ENCODE measurements at regions not wholly inside any gene's neighbourhood (a gene's known extent, or its start where the extent isn't known, plus 50 kb on each side); places are given as distances from the start of the nearest gene placed in this dataset.

GRCh38 chr12:98352835-98353234 lies 162.6 kb upstream of the TMPO start:
- no peak for DNase-seq
- no peaks in the 10 kb centered on the region for H3K36me3 ChIP-seq (ENCODE audit: control insufficient read depth, insufficient read depth, low read length)
- WGBS (ENCODE audit: insufficient coverage, low lambda C conversion rate), result no CpG with 5 or more reads among the region's 3 CpGs
- H3K4me1 ChIP-seq (ENCODE audit: control insufficient read depth, insufficient read depth, low read length), result no peaks in the 10 kb centered on the region
- H3K27me3 ChIP-seq (ENCODE audit: control insufficient read depth, insufficient read depth, low read length), result no peaks in the 10 kb centered on the region
- no peak overlapping the region for H3K4me3 ChIP-seq (ENCODE audit: low read length)
- H3K27ac ChIP-seq (ENCODE audit: low read length), result no peak overlapping the region
- H3K9me3 ChIP-seq (ENCODE audit: control insufficient read depth, low read depth, low read length), result no peaks in the 10 kb centered on the region

GRCh38 chr12:98354520-98355035 lies 160.8 kb upstream of the TMPO start:
- no peak for DNase-seq
- no peaks in the 10 kb centered on the region for H3K36me3 ChIP-seq (ENCODE audit: control insufficient read depth, insufficient read depth, low read length)
- no peaks in the 10 kb centered on the region for H3K4me1 ChIP-seq (ENCODE audit: control insufficient read depth, insufficient read depth, low read length)
- H3K27ac ChIP-seq (ENCODE audit: low read length), result no peak overlapping the region
- H3K4me3 ChIP-seq (ENCODE audit: low read length), result no peak overlapping the region
- no peaks in the 10 kb centered on the region for H3K27me3 ChIP-seq (ENCODE audit: control insufficient read depth, insufficient read depth, low read length)
- WGBS (ENCODE audit: insufficient coverage, low lambda C conversion rate), result no CpG with 5 or more reads among the region's 2 CpGs
- H3K9me3 ChIP-seq (ENCODE audit: control insufficient read depth, low read depth, low read length), result no peaks in the 10 kb centered on the region

GRCh38 chr12:98355322-98355721 lies 160.1 kb upstream of the TMPO start:
- Histone ChIP-seq H3K9me3 (ENCODE audit: control insufficient read depth, low read depth, low read length) (no peaks in the 10 kb centered on the region), H3K4me1 (ENCODE audit: control insufficient read depth, insufficient read depth, low read length) (no peaks in the 10 kb centered on the region), H3K4me3 (ENCODE audit: low read length) (no peak overlapping the region), H3K27ac (ENCODE audit: low read length) (no peak overlapping the region), H3K27me3 (ENCODE audit: control insufficient read depth, insufficient read depth, low read length) (no peaks in the 10 kb centered on the region), H3K36me3 (ENCODE audit: control insufficient read depth, insufficient read depth, low read length) (no peaks in the 10 kb centered on the region)
- no CpG with 5 or more reads among the region's 1 CpG for WGBS (ENCODE audit: insufficient coverage, low lambda C conversion rate)
- no peak for DNase-seq

GRCh38 chr12:98355933-98356332 lies 159.5 kb upstream of the TMPO start:
- Histone ChIP-seq H3K9me3 (ENCODE audit: control insufficient read depth, low read depth, low read length) (no peaks in the 10 kb centered on the region), H3K27ac (ENCODE audit: low read length) (no peak overlapping the region), H3K27me3 (ENCODE audit: control insufficient read depth, insufficient read depth, low read length) (no peaks in the 10 kb centered on the region), H3K4me3 (ENCODE audit: low read length) (no peak overlapping the region), H3K36me3 (ENCODE audit: control insufficient read depth, insufficient read depth, low read length) (no peaks in the 10 kb centered on the region), H3K4me1 (ENCODE audit: control insufficient read depth, insufficient read depth, low read length) (no peaks in the 10 kb centered on the region)
- no peak for DNase-seq
- WGBS (ENCODE audit: insufficient coverage, low lambda C conversion rate), result 100% methylated on average over 1 of the region's 4 CpGs

GRCh38 chr12:98358144-98358543 lies 157.2 kb upstream of the TMPO start:
- H3K4me1 ChIP-seq (ENCODE audit: control insufficient read depth, insufficient read depth, low read length), result no peaks in the 10 kb centered on the region
- H3K36me3 ChIP-seq (ENCODE audit: control insufficient read depth, insufficient read depth, low read length), result no peaks in the 10 kb centered on the region
- no peak overlapping the region for H3K27ac ChIP-seq (ENCODE audit: low read length)
- no peak overlapping the region for H3K4me3 ChIP-seq (ENCODE audit: low read length)
- WGBS (ENCODE audit: insufficient coverage, low lambda C conversion rate), result no CpG with 5 or more reads among the region's 2 CpGs
- DNase-seq, result no peak
- H3K9me3 ChIP-seq (ENCODE audit: control insufficient read depth, low read depth, low read length), result no peaks in the 10 kb centered on the region
- H3K27me3 ChIP-seq (ENCODE audit: control insufficient read depth, insufficient read depth, low read length), result no peaks in the 10 kb centered on the region

- DNase-seq, result no peak
- H3K9me3 ChIP-seq (ENCODE audit: control insufficient read depth, low read depth, low read length), result no peaks in the 10 kb centered on the region
- no peaks in the 10 kb centered on the region for H3K4me1 ChIP-seq (ENCODE audit: control insufficient read depth, insufficient read depth, low read length)
- H3K4me3 ChIP-seq (ENCODE audit: low read length), result no peak overlapping the region
- H3K36me3 ChIP-seq (ENCODE audit: control insufficient read depth, insufficient read depth, low read length), result no peaks in the 10 kb centered on the region
- peaks cover 3% of the 10 kb centered on the region for H3K27me3 ChIP-seq (ENCODE audit: control insufficient read depth, insufficient read depth, low read length)
- no peak overlapping the region for H3K27ac ChIP-seq (ENCODE audit: low read length)
- no CpG with 5 or more reads among the region's 6 CpGs for WGBS (ENCODE audit: insufficient coverage, low lambda C conversion rate)
Measured at GRCh38 chr12:98359856-98360255, 155.5 kb upstream of the TMPO start.

GRCh38 chr12:98360401-98360800 lies 155.0 kb upstream of the TMPO start:
- Histone ChIP-seq H3K4me1 (ENCODE audit: control insufficient read depth, insufficient read depth, low read length) (no peaks in the 10 kb centered on the region), H3K27me3 (ENCODE audit: control insufficient read depth, insufficient read depth, low read length) (peaks cover 3% of the 10 kb centered on the region), H3K36me3 (ENCODE audit: control insufficient read depth, insufficient read depth, low read length) (no peaks in the 10 kb centered on the region), H3K9me3 (ENCODE audit: control insufficient read depth, low read depth, low read length) (no peaks in the 10 kb centered on the region), H3K27ac (ENCODE audit: low read length) (no peak overlapping the region), H3K4me3 (ENCODE audit: low read length) (no peak overlapping the region)
- 20% methylated on average over 1 of the region's 3 CpGs for WGBS (ENCODE audit: insufficient coverage, low lambda C conversion rate)
- no peak for DNase-seq

- no peak overlapping the region for H3K27ac ChIP-seq (ENCODE audit: low read length)
- no peaks in the 10 kb centered on the region for H3K36me3 ChIP-seq (ENCODE audit: control insufficient read depth, insufficient read depth, low read length)
- no peaks in the 10 kb centered on the region for H3K27me3 ChIP-seq (ENCODE audit: control insufficient read depth, insufficient read depth, low read length)
- no peak overlapping the region for H3K4me3 ChIP-seq (ENCODE audit: low read length)
- WGBS (ENCODE audit: insufficient coverage, low lambda C conversion rate), result 100% methylated on average over 1 of the region's 4 CpGs
- no peaks in the 10 kb centered on the region for H3K9me3 ChIP-seq (ENCODE audit: control insufficient read depth, low read depth, low read length)
- H3K4me1 ChIP-seq (ENCODE audit: control insufficient read depth, insufficient read depth, low read length), result no peaks in the 10 kb centered on the region
- DNase-seq, result no peak
Measured at GRCh38 chr12:98369581-98369980, 145.8 kb upstream of the TMPO start.

- Histone ChIP-seq H3K4me1 (ENCODE audit: control insufficient read depth, insufficient read depth, low read length) (no peaks in the 10 kb centered on the region), H3K4me3 (ENCODE audit: low read length) (no peak overlapping the region), H3K36me3 (ENCODE audit: control insufficient read depth, insufficient read depth, low read length) (no peaks in the 10 kb centered on the region), H3K27me3 (ENCODE audit: control insufficient read depth, insufficient read depth, low read length) (no peaks in the 10 kb centered on the region), H3K27ac (ENCODE audit: low read length) (no peak overlapping the region), H3K9me3 (ENCODE audit: control insufficient read depth, low read depth, low read length) (no peaks in the 10 kb centered on the region)
- DNase-seq, result no peak
- no CpG with 5 or more reads among the region's 1 CpG for WGBS (ENCODE audit: insufficient coverage, low lambda C conversion rate)
Measured at GRCh38 chr12:98370976-98371375, 144.4 kb upstream of the TMPO start.

GRCh38 chr12:98371419-98371818 lies 144.0 kb upstream of the TMPO start:
- Histone ChIP-seq H3K36me3 (ENCODE audit: control insufficient read depth, insufficient read depth, low read length) (no peaks in the 10 kb centered on the region), H3K9me3 (ENCODE audit: control insufficient read depth, low read depth, low read length) (no peaks in the 10 kb centered on the region), H3K27me3 (ENCODE audit: control insufficient read depth, insufficient read depth, low read length) (no peaks in the 10 kb centered on the region), H3K4me1 (ENCODE audit: control insufficient read depth, insufficient read depth, low read length) (no peaks in the 10 kb centered on the region), H3K4me3 (ENCODE audit: low read length) (no peak overlapping the region), H3K27ac (ENCODE audit: low read length) (no peak overlapping the region)
- no peak for DNase-seq
- no CpG with 5 or more reads among the region's 3 CpGs for WGBS (ENCODE audit: insufficient coverage, low lambda C conversion rate)

- no CpG with 5 or more reads among the region's 5 CpGs for WGBS (ENCODE audit: insufficient coverage, low lambda C conversion rate)
- no peak overlapping the region for H3K27ac ChIP-seq (ENCODE audit: low read length)
- H3K9me3 ChIP-seq (ENCODE audit: control insufficient read depth, low read depth, low read length), result no peaks in the 10 kb centered on the region
- H3K36me3 ChIP-seq (ENCODE audit: control insufficient read depth, insufficient read depth, low read length), result no peaks in the 10 kb centered on the region
- H3K4me3 ChIP-seq (ENCODE audit: low read length), result no peak overlapping the region
- no peaks in the 10 kb centered on the region for H3K4me1 ChIP-seq (ENCODE audit: control insufficient read depth, insufficient read depth, low read length)
- DNase-seq, result no peak
- H3K27me3 ChIP-seq (ENCODE audit: control insufficient read depth, insufficient read depth, low read length), result no peaks in the 10 kb centered on the region
Measured at GRCh38 chr12:98372340-98373024, 142.9 kb upstream of the TMPO start.

Measured in large intestine (tissue), 3 donors.